Heart right ventricle (tissue), 16 donors: ENCODE measurements at regions not wholly inside any gene's neighbourhood (a gene's known extent, or its start where the extent isn't known, plus 50 kb on each side); places are given as distances from the start of the nearest gene placed in this dataset.

Experiments used
- ATAC-seq, 8 donors: fragments of 200-7000 bp; cut with Tn5 transposase; one replicate each; pipeline ENCODE4 v1.9.1; 2020; ENCODE audit warnings: mild to moderate bottlenecking in 8 of 8, moderate library complexity in 8 of 8, moderate number of reproducible peaks in 1 of 8
- DNase-seq, 2 donors: peaks; one replicate each; pipeline ENCODE4 v3.0.0-alpha.2; 2020
- H3K27ac ChIP-seq, 10 donors: fragments of 200-600 bp; sonication (generic) in 2 of 10; one replicate each; pipeline versions ENCODE4 v1.5.0 to v1.8.0; 2020 to 2022; ENCODE audit warnings: mild to moderate bottlenecking in 3 of 10
- H3K27me3 ChIP-seq, 7 donors: fragments of 200-600 bp; one replicate each; pipeline ENCODE4 v1.8.0; 2021 to 2022; ENCODE audit warnings: mild to moderate bottlenecking in 2 of 7
- H3K36me3 ChIP-seq, 9 donors: fragments of 200-600 bp; sonication (generic) in 1 of 9; one replicate each; pipeline versions ENCODE4 v1.5.0 to v1.8.0; 2020 to 2022; ENCODE audit warnings: mild to moderate bottlenecking in 2 of 9
- H3K4me1 ChIP-seq, 9 donors: fragments of 200-600 bp; sonication (generic) in 1 of 9; one replicate each; pipeline versions ENCODE4 v1.5.0 to v1.8.0; 2020 to 2022; ENCODE audit warnings: mild to moderate bottlenecking in 4 of 9
- H3K4me3 ChIP-seq, 10 donors: fragments of 200-600 bp; sonication (generic) in 2 of 10; one replicate each; pipeline versions ENCODE4 v1.5.0 to v1.8.0; 2020 to 2022; ENCODE audit warnings: mild to moderate bottlenecking in 7 of 10, moderate library complexity in 2 of 10
- H3K9me3 ChIP-seq, 11 donors: fragments of 200-600 bp in 10 of 11; sonication (generic) in 2 of 11; one replicate each; pipeline versions ENCODE4 v1.5.0 to v1.8.0; 2013 to 2022; ENCODE audit warnings: mild to moderate bottlenecking in 2 of 11, control low read depth in 1 of 11, moderate library complexity in 1 of 11
- WGBS, 2 donors: extraction: QIAGEN DNeasy Blood & Tissue Kit; methylation state at CpG; one replicate each; pipeline ENCODE4 v1.1.7; 2013; ENCODE audit warnings: inconsistent platforms in 1 of 2; 5-methylcytosine and 5-hydroxymethylcytosine counted together
- intact Hi-C, 10 donors: fragments of 100-400 bp; cut with DNase I; formaldehyde crosslinking; loops; one replicate each; pipeline versions ENCODE4 v1.11.1 to v1.14.2; 2022
- TF ChIP-seq, protein P1 (sequence below), 9 donors: fragments of 200-600 bp; sonication (generic) in 2 of 9; IDR thresholded peaks; one replicate each; pipeline versions ENCODE4 v1.5.0 to v1.8.0; 2021 to 2022; ENCODE audit warnings: antibody characterized with exemption in 9 of 9, mild to moderate bottlenecking in 5 of 9, moderate library complexity in 1 of 9
- donor health status: Arrhythmogenic right ventricular cardiomyopathy.
- donor health status: ischemic (EF 13 %, LVEDD 7.1; RV severe dilation, severe dysfunction).
- donor health status: healthy with polysubstance abuse.
- donor health status: DM: no; HTN: yes; CAD: no.
- donor health status: DM: no; HTN: no; CAD: no.
- donor health status: ischemic (EF 25% LVEDD 6.9; RV normal size, moderate dysfunction).
- donor health status: ischemic (EF 25% LVEDD 5.7; RV mildly dilated, moderate dysfunction).
- donor health status: healthy.
- donor health status: DM: yes; HTN: yes; CAD: no.
- donor health status: Ischemic cardiomyopathy.
- donor health status: ischemic (EF 35%, LVEDD 5.7; RV mildly dilated, moderate dysfunction).
- donor health status: nonischemic (EF 11% LVEDD 7.7; RV severe dilation, severe dysfunction).
- donor health status: DM: yes; HTN: yes; CAD: no.
- donor health status: PGD.
- donor health status: ischemic (EF 29% LVEDD 5.4; RV normal size, mild dysfunction).
- donor health status: nonischemic (EF 23%, LVEDD 6.1; RV moderate dilation, normal function).

DNA sequence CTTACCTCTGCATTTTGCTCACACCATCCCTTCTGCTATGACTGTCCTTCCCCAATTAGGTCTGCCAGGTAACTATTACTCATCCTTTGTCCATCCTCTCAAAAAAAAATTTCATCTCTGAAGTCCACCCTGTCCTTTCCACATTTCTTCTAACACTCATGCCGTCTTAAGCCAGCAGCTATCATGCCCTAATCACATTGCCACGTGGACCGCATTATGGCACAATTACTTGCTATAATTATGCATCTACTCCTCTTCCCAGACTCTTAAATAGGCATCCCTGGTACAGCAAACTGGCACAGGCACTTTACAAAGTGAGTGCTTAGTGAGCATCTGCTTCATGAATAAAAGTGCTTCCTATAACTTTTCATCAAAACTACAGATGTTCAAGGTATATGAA is 295.4 kb upstream of the ESRRG start:
- Histone ChIP-seq H3K4me3 (no peak overlapping the region), H3K4me1 (peaks cover 0 to 28% (median 0%) of the 10 kb centered on the region in 9 donors), H3K36me3 (no peaks in the 10 kb centered on the region), H3K27me3 (no peaks in the 10 kb centered on the region), H3K27ac (no peak overlapping the region), H3K9me3 (no peaks in the 10 kb centered on the region)
- intact Hi-C loops: no loop called here
- peak in 2 of 8 donors; percentile 27 to 73 for ATAC-seq
- no peak for DNase-seq
- WGBS, 2 donors: 43 to 48% methylated on average over 3 of the region's 3 CpGs
- TF ChIP-seq, protein P1, sequence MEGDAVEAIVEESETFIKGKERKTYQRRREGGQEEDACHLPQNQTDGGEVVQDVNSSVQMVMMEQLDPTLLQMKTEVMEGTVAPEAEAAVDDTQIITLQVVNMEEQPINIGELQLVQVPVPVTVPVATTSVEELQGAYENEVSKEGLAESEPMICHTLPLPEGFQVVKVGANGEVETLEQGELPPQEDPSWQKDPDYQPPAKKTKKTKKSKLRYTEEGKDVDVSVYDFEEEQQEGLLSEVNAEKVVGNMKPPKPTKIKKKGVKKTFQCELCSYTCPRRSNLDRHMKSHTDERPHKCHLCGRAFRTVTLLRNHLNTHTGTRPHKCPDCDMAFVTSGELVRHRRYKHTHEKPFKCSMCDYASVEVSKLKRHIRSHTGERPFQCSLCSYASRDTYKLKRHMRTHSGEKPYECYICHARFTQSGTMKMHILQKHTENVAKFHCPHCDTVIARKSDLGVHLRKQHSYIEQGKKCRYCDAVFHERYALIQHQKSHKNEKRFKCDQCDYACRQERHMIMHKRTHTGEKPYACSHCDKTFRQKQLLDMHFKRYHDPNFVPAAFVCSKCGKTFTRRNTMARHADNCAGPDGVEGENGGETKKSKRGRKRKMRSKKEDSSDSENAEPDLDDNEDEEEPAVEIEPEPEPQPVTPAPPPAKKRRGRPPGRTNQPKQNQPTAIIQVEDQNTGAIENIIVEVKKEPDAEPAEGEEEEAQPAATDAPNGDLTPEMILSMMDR (IDR thresholded peaks at IDR 0.05): no peak

DNA sequence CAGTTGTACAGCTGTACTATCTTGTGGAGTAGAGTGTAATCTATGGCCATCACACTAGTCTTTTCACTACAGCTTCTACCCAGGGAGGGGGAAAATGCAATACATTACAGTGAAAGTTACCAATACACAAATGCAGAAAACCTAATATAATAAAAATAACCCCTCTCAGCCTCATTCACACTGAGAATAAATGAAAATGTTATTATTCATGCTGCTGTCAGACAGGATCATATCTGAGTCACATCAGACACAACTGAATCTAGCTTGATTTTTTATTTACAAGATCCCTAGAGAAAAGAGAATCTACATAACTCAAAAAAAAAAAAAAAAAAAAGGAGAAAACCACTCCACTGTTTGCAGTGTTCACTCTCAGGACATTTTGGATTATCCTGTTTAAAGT is 293.9 kb upstream of the ESRRG start:
- Histone ChIP-seq H3K36me3 (no peaks in the 10 kb centered on the region), H3K4me3 (no peak overlapping the region), H3K4me1 (peaks cover 0 to 28% (median 0%) of the 10 kb centered on the region in 9 donors), H3K9me3 (no peaks in the 10 kb centered on the region), H3K27me3 (no peaks in the 10 kb centered on the region), H3K27ac (no peak overlapping the region)
- TF ChIP-seq, protein P1 (IDR thresholded peaks at IDR 0.05): no peak
- DNase-seq (no peak), ATAC-seq (no peak)
- intact Hi-C loops: no loop called here

DNA sequence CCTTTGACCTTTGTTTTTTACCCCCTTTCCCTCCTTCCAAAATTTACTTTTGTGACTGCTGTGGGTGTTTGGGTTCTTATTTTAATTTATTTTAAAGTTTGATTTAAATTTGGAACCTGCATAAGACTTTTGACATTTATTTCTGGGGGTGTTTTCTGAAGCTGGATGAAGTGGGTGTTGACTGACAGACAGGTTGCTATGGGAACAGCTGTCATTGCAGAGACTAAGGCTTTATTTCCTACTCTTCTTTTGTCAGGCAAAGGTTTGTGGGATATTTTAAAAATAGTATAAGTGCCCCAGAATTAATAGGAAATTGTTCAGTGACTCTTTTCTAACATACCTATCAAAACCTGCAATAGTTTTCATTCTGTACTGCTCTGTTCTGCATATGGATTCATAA is 290.8 kb upstream of the ESRRG start:
- DNase-seq (no peak), ATAC-seq (peak in 1 of 8 donors; percentile 39)
- H3K27me3 ChIP-seq: no peaks in the 10 kb centered on the region
- H3K36me3 ChIP-seq: no peaks in the 10 kb centered on the region
- H3K27ac ChIP-seq: no peak overlapping the region
- intact Hi-C loops: no loop called here
- H3K4me3 ChIP-seq: no peak overlapping the region
- TF ChIP-seq, protein P1 (IDR thresholded peaks at IDR 0.05): no peak
- H3K9me3 ChIP-seq: no peaks in the 10 kb centered on the region
- H3K4me1 ChIP-seq: peaks cover 0 to 15% (median 0%) of the 10 kb centered on the region in 9 donors

DNA sequence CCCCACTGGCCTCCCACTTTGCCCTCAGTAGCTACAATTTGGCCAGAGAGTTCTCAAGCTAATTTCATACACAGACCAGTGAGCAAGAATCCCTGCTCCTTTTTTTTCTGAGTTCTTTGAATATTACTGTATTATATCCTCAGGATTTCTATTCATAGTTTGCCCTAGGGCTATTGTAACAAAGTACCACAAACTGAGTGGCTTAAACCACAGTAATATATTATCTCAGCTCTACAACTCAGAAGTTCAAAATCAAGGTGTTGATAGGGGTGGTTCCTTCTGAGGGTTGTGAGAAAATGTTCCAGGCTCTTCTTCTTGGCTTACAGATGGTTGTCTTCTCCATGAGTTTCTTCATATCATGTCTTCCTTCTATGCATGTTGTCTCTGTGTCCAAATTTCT is 289.4 kb upstream of the ESRRG start:
- H3K4me1 ChIP-seq: peaks cover 0 to 12% (median 0%) of the 10 kb centered on the region in 9 donors
- H3K27me3 ChIP-seq: no peaks in the 10 kb centered on the region
- H3K27ac ChIP-seq: no peak overlapping the region
- no peaks in the 10 kb centered on the region for H3K36me3 ChIP-seq
- DNase-seq (no peak), ATAC-seq (no peak)
- intact Hi-C loops: no loop called here
- TF ChIP-seq, protein P1 (IDR thresholded peaks at IDR 0.05): no peak
- no peak overlapping the region for H3K4me3 ChIP-seq
- H3K9me3 ChIP-seq: no peaks in the 10 kb centered on the region

DNA sequence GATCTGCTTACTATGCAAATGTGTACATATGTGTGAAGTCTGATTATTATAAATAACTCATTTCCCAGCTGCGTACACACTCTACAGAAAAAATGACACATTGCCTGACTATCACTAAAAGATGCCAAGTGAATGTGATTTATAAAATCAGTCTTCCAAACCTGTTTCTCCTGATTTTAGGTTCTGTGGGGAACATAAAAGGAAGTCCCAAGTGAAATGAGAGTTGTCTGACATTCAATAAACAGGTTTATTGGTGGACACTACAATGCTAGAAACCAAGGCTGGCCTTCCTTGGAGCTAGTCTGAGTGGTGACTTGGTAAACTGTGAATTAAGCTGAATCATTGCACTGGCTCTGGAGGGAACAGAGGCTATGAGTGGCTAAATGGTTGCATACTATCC is 287.9 kb upstream of the ESRRG start:
- Histone ChIP-seq H3K4me1 (peaks cover 0 to 2% (median 0%) of the 10 kb centered on the region in 9 donors), H3K36me3 (no peaks in the 10 kb centered on the region), H3K27me3 (no peaks in the 10 kb centered on the region), H3K9me3 (no peaks in the 10 kb centered on the region), H3K4me3 (no peak overlapping the region), H3K27ac (no peak overlapping the region)
- no peak for DNase-seq
- intact Hi-C loops: no loop called here
- TF ChIP-seq, protein P1 (IDR thresholded peaks at IDR 0.05): no peak
- no peak for ATAC-seq
- WGBS, 2 donors: 88 to 95% methylated on average over 1 of the region's 1 CpG
